ENCODE measurements at regions not wholly inside any gene's neighbourhood (a gene's known extent, or its start where the extent isn't known, plus 50 kb on each side); places are given as distances from the start of the nearest gene placed in this dataset.

DNA sequence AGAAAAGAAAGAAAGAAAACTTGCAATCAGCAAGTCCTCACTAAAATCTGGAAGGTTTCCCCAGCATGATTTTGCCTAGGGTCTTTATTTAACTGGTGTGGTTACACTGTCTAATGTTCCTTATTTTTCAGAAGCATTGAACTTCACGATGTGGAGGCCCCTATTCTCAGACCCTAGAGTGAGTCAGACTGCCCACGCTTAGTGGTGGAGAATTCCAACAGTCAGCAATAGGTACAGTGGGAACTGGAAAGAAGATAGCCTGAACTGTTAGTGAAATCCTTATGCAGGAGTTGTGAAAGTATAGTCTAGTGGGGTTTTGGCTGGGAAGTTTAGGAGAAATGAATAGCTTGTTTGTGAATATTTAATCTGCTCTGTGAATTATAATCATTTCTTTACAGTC, 115.0 kb downstream of the FZD1 start:
- TF ChIP-seq EZH2phosphoT487 (IDR thresholded peaks at IDR 0.05; ENCODE audit: borderline replicate concordance, low read length), result no peak
- TF ChIP-seq, protein P1, sequence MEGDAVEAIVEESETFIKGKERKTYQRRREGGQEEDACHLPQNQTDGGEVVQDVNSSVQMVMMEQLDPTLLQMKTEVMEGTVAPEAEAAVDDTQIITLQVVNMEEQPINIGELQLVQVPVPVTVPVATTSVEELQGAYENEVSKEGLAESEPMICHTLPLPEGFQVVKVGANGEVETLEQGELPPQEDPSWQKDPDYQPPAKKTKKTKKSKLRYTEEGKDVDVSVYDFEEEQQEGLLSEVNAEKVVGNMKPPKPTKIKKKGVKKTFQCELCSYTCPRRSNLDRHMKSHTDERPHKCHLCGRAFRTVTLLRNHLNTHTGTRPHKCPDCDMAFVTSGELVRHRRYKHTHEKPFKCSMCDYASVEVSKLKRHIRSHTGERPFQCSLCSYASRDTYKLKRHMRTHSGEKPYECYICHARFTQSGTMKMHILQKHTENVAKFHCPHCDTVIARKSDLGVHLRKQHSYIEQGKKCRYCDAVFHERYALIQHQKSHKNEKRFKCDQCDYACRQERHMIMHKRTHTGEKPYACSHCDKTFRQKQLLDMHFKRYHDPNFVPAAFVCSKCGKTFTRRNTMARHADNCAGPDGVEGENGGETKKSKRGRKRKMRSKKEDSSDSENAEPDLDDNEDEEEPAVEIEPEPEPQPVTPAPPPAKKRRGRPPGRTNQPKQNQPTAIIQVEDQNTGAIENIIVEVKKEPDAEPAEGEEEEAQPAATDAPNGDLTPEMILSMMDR (conservative IDR thresholded peaks at IDR 0.05; ENCODE audit: low read depth, low read length), result no peak
